Left ventricle myocardium superior (tissue), 1 donor: ENCODE measurements at regions not wholly inside any gene's neighbourhood (a gene's known extent, or its start where the extent isn't known, plus 50 kb on each side); places are given as distances from the start of the nearest gene placed in this dataset.

Experiments used
- ATAC-seq: fragments of 200-7000 bp; cut with Tn5 transposase; one replicate; pipeline ENCODE4 v1.9.1; 2020; ENCODE audit warnings: mild to moderate bottlenecking, moderate library complexity
- DNase-seq: peaks from one replicate; pipeline ENCODE4 v3.0.0-alpha.2; 2020
- intact Hi-C: fragments of 100-400 bp; cut with micrococcal nuclease; formaldehyde crosslinking; loops from one replicate; pipeline ENCODE4 v1.11.0; 2022
- donor health status: DM: no; HTN: yes; CAD: no; lungs with severe emphysema.

GRCh38 chr6:166688901-166689300 is 61.9 kb upstream of the RPS6KA2 start:
- no peak for ATAC-seq
- intact Hi-C loops, result no loop called here

GRCh38 chr6:166687879-166688205 is 60.8 kb upstream of the RPS6KA2 start:
- intact Hi-C loops, result no loop called here
- no peak for DNase-seq
- ATAC-seq, result no peak

More at GRCh38 chr6:166688901-166689300, 61.9 kb upstream of the RPS6KA2 start:
- DNase-seq, result no peak

GRCh38 chr6:166687070-166687878 is 60.2 kb upstream of the RPS6KA2 start:
- intact Hi-C loops, result no loop called here
- DNase-seq (no peak), ATAC-seq (no peak)

DNA sequence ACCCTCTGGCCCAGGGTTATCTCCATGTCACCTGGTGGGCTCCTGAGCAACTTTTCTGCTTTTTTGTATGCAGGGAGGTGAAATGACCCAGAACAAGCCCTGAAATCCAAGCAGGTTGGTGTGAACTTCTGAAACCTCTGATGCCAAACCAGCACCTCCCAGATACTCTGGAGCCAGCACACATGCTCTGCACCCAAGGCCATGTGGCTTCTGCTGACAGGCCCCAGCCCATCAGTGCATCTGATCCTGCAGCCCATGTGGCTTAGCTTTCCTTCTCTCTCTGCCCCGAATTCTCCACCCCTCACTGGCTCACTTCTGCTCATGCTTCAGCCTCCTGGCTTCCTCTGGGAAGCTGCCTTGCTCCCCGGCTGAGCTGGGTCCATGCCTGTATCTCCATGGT is 59.3 kb upstream of the RPS6KA2 start:
- DNase-seq (no peak), ATAC-seq (no peak)
- intact Hi-C loops, result no loop called here

- DNase-seq (no peak), ATAC-seq (no peak)
- intact Hi-C loops, result no loop called here
Observed at GRCh38 chr6:166684866-166685265, 57.8 kb upstream of the RPS6KA2 start.

DNA sequence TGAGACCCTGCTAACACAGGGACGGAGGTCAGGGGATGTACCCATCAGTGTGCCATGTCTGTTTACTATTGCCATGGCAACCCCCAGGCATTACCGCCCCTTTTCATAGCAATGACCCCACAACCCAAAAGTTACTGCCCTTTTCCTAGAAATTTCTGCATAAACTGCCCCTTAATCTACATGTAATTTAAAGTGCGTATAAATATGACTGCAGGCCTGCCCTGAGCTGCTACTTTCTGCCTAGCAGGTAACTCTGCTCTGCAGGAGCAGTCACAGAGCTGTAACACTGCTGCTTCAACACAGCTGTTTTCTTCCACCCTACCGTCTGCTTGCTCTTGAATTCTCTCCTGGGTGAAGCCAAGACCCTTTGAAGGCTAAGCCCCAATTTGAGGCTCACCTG is 57.1 kb upstream of the RPS6KA2 start:
- intact Hi-C loops, result no loop called here
- DNase-seq, result no peak
- ATAC-seq, result no peak

GRCh38 chr6:166683477-166683876 is 56.4 kb upstream of the RPS6KA2 start:
- DNase-seq (no peak), ATAC-seq (no peak)
- intact Hi-C loops, result no loop called here

DNA sequence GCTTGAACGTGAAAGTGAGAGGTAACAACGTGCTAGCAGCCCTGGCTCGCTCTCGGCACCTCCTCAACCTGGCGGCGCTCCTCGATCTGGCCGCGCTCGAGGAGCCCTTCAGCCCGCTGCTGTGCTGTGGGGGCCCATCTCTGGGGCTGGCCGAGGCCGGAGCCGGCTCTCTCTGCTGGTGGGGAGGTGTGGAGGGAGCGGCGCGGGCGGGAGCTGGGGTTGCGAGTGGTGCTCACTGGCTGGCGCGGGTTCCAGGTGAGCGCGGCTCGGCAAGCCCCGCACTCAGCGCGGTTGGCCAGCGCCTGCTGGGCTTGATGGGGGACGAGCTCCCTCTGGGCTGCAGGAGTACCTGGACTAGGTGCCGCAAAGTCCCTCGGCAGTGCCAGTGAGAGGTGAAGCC is 52.5 kb upstream of the RPS6KA2 start:
- ATAC-seq (no peak), DNase-seq (no peak)
- intact Hi-C loops, result no loop called here

GRCh38 chr6:166678426-166678825 is 51.4 kb upstream of the RPS6KA2 start:
- ATAC-seq (no peak), DNase-seq (no peak)
- intact Hi-C loops, result no loop called here

- DNase-seq (no peak), ATAC-seq (no peak)
- intact Hi-C loops, result no loop called here
Observed at GRCh38 chr6:166677941-166678340, 50.9 kb upstream of the RPS6KA2 start.
